Gastrocnemius medialis (tissue), 4 donors: ENCODE measurements at regions not wholly inside any gene's neighbourhood (a gene's known extent, or its start where the extent isn't known, plus 50 kb on each side); places are given as distances from the start of the nearest gene placed in this dataset.

Experiments
- POLR2A ChIP-seq, 2 donors: fragments of 450-650 bp; IDR thresholded peaks; one replicate each; pipeline ENCODE4 v1.6.1; 2017; ENCODE audit warnings: antibody characterized with exemption in 2 of 2, mild to moderate bottlenecking in 2 of 2, moderate library complexity in 2 of 2
- TF ChIP-seq, protein P1 (sequence below), 5 experiments: fragments of 450-650 bp in 3 of 5; fragments of 200-600 bp in 2 of 5; sonication (generic) in 2 of 5; IDR thresholded peaks in 4 of 5; conservative IDR thresholded peaks in 1 of 5; 1 replicate in 4 of 5; 2 replicates in 1 of 5; pipeline ENCODE4 v1.5.1; 2016 to 2019; ENCODE audit warnings: antibody characterized with exemption in 5 of 5, mild to moderate bottlenecking in 3 of 5, moderate library complexity in 3 of 5

DNA sequence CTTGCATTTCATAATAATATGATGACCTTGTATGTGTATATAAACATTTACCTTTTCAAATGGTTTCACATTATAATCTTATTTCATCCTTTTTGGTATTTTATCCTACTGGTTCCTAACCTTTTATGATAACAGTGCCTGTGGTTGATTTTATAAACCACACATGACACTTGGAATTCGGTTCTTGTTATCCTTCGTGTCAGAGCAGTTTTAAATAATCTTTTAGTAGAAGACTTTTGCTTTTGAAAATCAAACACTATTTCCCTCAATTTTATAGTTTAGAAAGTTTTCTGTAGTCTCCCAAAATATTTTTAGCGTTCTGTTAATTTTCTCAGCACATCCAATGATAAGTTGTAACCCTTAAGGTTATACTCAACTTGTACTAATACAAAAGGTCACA lies 676.8 kb downstream of the RAPGEF2 start:
- TF ChIP-seq, protein P1, sequence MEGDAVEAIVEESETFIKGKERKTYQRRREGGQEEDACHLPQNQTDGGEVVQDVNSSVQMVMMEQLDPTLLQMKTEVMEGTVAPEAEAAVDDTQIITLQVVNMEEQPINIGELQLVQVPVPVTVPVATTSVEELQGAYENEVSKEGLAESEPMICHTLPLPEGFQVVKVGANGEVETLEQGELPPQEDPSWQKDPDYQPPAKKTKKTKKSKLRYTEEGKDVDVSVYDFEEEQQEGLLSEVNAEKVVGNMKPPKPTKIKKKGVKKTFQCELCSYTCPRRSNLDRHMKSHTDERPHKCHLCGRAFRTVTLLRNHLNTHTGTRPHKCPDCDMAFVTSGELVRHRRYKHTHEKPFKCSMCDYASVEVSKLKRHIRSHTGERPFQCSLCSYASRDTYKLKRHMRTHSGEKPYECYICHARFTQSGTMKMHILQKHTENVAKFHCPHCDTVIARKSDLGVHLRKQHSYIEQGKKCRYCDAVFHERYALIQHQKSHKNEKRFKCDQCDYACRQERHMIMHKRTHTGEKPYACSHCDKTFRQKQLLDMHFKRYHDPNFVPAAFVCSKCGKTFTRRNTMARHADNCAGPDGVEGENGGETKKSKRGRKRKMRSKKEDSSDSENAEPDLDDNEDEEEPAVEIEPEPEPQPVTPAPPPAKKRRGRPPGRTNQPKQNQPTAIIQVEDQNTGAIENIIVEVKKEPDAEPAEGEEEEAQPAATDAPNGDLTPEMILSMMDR (IDR thresholded peaks at IDR 0.05 in 4 of 5, conservative IDR thresholded peaks at IDR 0.05 in 1 of 5), result no peak
- TF ChIP-seq POLR2A (IDR thresholded peaks at IDR 0.05), result no peak
